HG02610 (cell line): ENCODE measurements at regions not wholly inside any gene's neighbourhood (a gene's known extent, or its start where the extent isn't known, plus 50 kb on each side); places are given as distances from the start of the nearest gene placed in this dataset.

ENCODE experiments used
- ATAC-seq: cut with Tn5 transposase; IDR thresholded peaks from one replicate; pipeline ENCODE4 v1.9.1; 2021; ENCODE audit warnings: mild to moderate bottlenecking, moderate library complexity; ENCODE audit not compliant: unreplicated experiment

- no peak for ATAC-seq
Observed at GRCh38 chr6:44050872-44051505, 76.3 kb downstream of the MRPL14 start.

- no peak for ATAC-seq
Observed at GRCh38 chr6:44049989-44050871, 77.0 kb downstream of the MRPL14 start.

- ATAC-seq, result peak; percentile 47
Observed at GRCh38 chr6:44049163-44049988, 77.9 kb downstream of the MRPL14 start.

GRCh38 chr6:44048277-44048676 is 79.0 kb downstream of the MRPL14 start:
- ATAC-seq, result no peak

- no peak for ATAC-seq
Observed at GRCh38 chr6:44047801-44048200, 79.5 kb downstream of the MRPL14 start.

GRCh38 chr6:44047179-44047546 is 80.1 kb downstream of the MRPL14 start:
- ATAC-seq, result no peak

- no peak for ATAC-seq
Observed at GRCh38 chr6:44046516-44047178, 80.6 kb downstream of the MRPL14 start.

- no peak for ATAC-seq
Observed at GRCh38 chr6:44045672-44046015, 81.6 kb downstream of the MRPL14 start.

GRCh38 chr6:44044940-44045671 is 82.1 kb downstream of the MRPL14 start:
- no peak for ATAC-seq

GRCh38 chr6:44044154-44044539 is 83.1 kb downstream of the MRPL14 start:
- no peak for ATAC-seq

GRCh38 chr6:44043479-44044153 is 83.6 kb downstream of the MRPL14 start:
- ATAC-seq, result no peak

GRCh38 chr6:44042989-44043478 is 84.2 kb downstream of the MRPL14 start:
- no peak for ATAC-seq

- ATAC-seq, result no peak
Observed at GRCh38 chr6:44042261-44042988, 84.8 kb downstream of the MRPL14 start.

GRCh38 chr6:44041461-44042260 is 85.6 kb downstream of the MRPL14 start:
- no peak for ATAC-seq

- ATAC-seq, result no peak
Observed at GRCh38 chr6:44040786-44041185, 86.5 kb downstream of the MRPL14 start.

- ATAC-seq, result no peak
Observed at GRCh38 chr6:44039839-44040350, 87.4 kb downstream of the MRPL14 start.

- ATAC-seq, result no peak
Observed at GRCh38 chr6:44039191-44039719, 88.0 kb downstream of the MRPL14 start.
